Keratinocyte (primary cell): ENCODE measurements at regions not wholly inside any gene's neighbourhood (a gene's known extent, or its start where the extent isn't known, plus 50 kb on each side); places are given as distances from the start of the nearest gene placed in this dataset.

Experiments used
- DNase-seq: peaks from one replicate; pipeline ENCODE4 v3.0.0-alpha.2; 2011; ENCODE audit warnings: low read depth, missing footprints, low spot score
- FAIRE-seq: peaks from 2 replicates; lab custom pipeline; 2011; peaks lifted over from hg19 to GRCh38; lab: Jason Lieb, UNC
- H2AFZ ChIP-seq: 2 replicates; pipeline ENCODE4 v1.6.0; 2012; ENCODE audit warnings: low read length, control low read depth, inconsistent platforms; ENCODE audit not compliant: control insufficient read depth
- H3K27ac ChIP-seq: 2 replicates; pipeline ENCODE4 v1.5.1; 2011; ENCODE audit warnings: low read length; ENCODE audit not compliant: control insufficient read depth, insufficient read depth
- H3K27me3 ChIP-seq: 3 replicates; pipeline ENCODE4 v1.6.0; 2011; ENCODE audit warnings: low read length; ENCODE audit not compliant: control insufficient read depth, insufficient read depth; ENCODE audit errors: extremely low read depth
- H3K36me3 ChIP-seq, 2 experiments: 2 replicates in 1 of 2; 3 replicates in 1 of 2; pipeline ENCODE4 v1.5.1; 2011; ENCODE audit warnings: low read length in 2 of 2, mild to moderate bottlenecking in 1 of 2; ENCODE audit not compliant: control insufficient read depth in 2 of 2, insufficient read depth in 2 of 2; ENCODE audit errors: extremely low read depth in 1 of 2
- H3K4me1 ChIP-seq: 3 replicates; pipeline ENCODE4 v1.5.1; 2011; ENCODE audit warnings: low read length; ENCODE audit not compliant: control insufficient read depth, insufficient read depth; ENCODE audit errors: extremely low read depth
- H3K4me2 ChIP-seq: 3 replicates; pipeline ENCODE4 v1.6.0; 2011; ENCODE audit warnings: low read depth, low read length; ENCODE audit not compliant: control insufficient read depth, insufficient read depth; ENCODE audit errors: extremely low read depth
- H3K4me3 ChIP-seq, 3 experiments: fragments of 200-600 bp in 1 of 3; sonication (generic) in 1 of 3; 2 replicates in 2 of 3; 3 replicates in 1 of 3; pipeline ENCODE4 v1.5.1; 2011 to 2016; ENCODE audit warnings: low read length in 3 of 3, mild to moderate bottlenecking in 3 of 3, control low read depth in 2 of 3, inconsistent platforms in 1 of 3, low read depth in 1 of 3, mixed read lengths in 1 of 3, mixed run types in 1 of 3, moderate library complexity in 1 of 3; ENCODE audit not compliant: control insufficient read depth in 2 of 3, insufficient read depth in 2 of 3; ENCODE audit errors: extremely low read depth in 1 of 3
- H3K79me2 ChIP-seq: 2 replicates; pipeline ENCODE4 v1.6.0; 2012; ENCODE audit warnings: low read length; ENCODE audit not compliant: control insufficient read depth, insufficient read depth
- H3K9ac ChIP-seq: 3 replicates; pipeline ENCODE4 v1.6.0; 2011; ENCODE audit warnings: low read length; ENCODE audit not compliant: control insufficient read depth, insufficient read depth; ENCODE audit errors: extremely low read depth
- H3K9me1 ChIP-seq: 3 replicates; pipeline ENCODE4 v1.6.0; 2011; ENCODE audit warnings: low read length; ENCODE audit not compliant: control insufficient read depth, insufficient read depth; ENCODE audit errors: extremely low read depth
- H3K9me3 ChIP-seq: 2 replicates; pipeline ENCODE4 v1.5.1; 2012; ENCODE audit warnings: low read depth, low read length; ENCODE audit not compliant: control insufficient read depth
- H4K20me1 ChIP-seq: 3 replicates; pipeline ENCODE4 v1.6.0; 2011; ENCODE audit warnings: low read length; ENCODE audit not compliant: control insufficient read depth, insufficient read depth; ENCODE audit errors: extremely low read depth
- EZH2 ChIP-seq: IDR thresholded peaks from one replicate; pipeline ENCODE4 v1.6.1; 2012; ENCODE audit warnings: inconsistent platforms, mild to moderate bottlenecking, low read length, moderate library complexity
- dilution Hi-C: fragments of 300-500 bp; cut with MboI; formaldehyde crosslinking; loops from one replicate; pipeline ENCODE4 v1.7.0; 2020; ENCODE audit warnings: low sequenced_read_pairs; ENCODE audit not compliant: extremely low pct_ligation_motif_present
- TF ChIP-seq, protein P1 (sequence below), 3 experiments: IDR thresholded peaks in 1 of 3; conservative IDR thresholded peaks in 1 of 3; optimal IDR thresholded peaks in 1 of 3; 2 replicates in 2 of 3; 3 replicates in 1 of 3; pipeline versions ENCODE3 to v1.5.1; 2011; ENCODE audit warnings: low read length in 3 of 3, mild to moderate bottlenecking in 3 of 3, moderate library complexity in 2 of 3, control low read depth in 1 of 3, inconsistent platforms in 1 of 3; ENCODE audit not compliant: insufficient read depth in 2 of 3; ENCODE audit errors: extremely low read depth in 1 of 3

GRCh38 chr2:226256237-226256636, 543.4 kb downstream of the IRS1 start:
- Histone ChIP-seq H4K20me1 (no peaks in the 10 kb centered on the region), H3K36me3 (no peaks in the 10 kb centered on the region), H3K9ac (no peak overlapping the region), H3K4me1 (no peaks in the 10 kb centered on the region), H3K9me3 (no peaks in the 10 kb centered on the region), H3K4me3 (no peak overlapping the region), H3K79me2 (no peaks in the 10 kb centered on the region), H3K27me3 (no peaks in the 10 kb centered on the region), H3K4me2 (no peak overlapping the region), H2AFZ (no peak overlapping the region), H3K9me1 (no peaks in the 10 kb centered on the region), H3K27ac (no peak overlapping the region)
- TF ChIP-seq, protein P1, sequence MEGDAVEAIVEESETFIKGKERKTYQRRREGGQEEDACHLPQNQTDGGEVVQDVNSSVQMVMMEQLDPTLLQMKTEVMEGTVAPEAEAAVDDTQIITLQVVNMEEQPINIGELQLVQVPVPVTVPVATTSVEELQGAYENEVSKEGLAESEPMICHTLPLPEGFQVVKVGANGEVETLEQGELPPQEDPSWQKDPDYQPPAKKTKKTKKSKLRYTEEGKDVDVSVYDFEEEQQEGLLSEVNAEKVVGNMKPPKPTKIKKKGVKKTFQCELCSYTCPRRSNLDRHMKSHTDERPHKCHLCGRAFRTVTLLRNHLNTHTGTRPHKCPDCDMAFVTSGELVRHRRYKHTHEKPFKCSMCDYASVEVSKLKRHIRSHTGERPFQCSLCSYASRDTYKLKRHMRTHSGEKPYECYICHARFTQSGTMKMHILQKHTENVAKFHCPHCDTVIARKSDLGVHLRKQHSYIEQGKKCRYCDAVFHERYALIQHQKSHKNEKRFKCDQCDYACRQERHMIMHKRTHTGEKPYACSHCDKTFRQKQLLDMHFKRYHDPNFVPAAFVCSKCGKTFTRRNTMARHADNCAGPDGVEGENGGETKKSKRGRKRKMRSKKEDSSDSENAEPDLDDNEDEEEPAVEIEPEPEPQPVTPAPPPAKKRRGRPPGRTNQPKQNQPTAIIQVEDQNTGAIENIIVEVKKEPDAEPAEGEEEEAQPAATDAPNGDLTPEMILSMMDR (optimal IDR thresholded peaks at IDR 0.05 in 1 of 3, IDR thresholded peaks at IDR 0.05 in 1 of 3, conservative IDR thresholded peaks at IDR 0.05 in 1 of 3; ENCODE audit: extremely low read depth in 1 of 3, insufficient read depth in 2 of 3, low read length in 3 of 3) = no peak
- TF ChIP-seq EZH2 = no peak
- DNase-seq (no peak), FAIRE-seq (no peak)
- dilution Hi-C loops = no loop called here

DNA sequence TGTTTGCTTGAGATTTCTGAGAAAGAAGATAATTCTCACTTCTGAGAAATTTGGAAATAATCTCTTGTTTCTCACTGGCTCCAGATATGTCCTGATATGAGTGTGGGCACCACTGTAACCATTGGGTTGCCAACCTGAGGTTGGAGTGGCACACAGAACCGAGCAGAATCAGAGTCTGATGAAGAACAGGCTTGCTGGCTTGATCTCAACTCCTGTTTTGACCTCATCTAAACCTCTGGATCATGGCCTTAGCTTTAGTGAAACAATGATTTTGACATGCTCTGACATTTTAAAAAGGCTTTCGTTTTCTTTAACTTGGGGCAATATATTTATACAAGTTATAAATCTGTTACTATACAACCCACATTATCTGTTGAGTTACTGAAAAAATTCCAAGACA, 548.0 kb downstream of the IRS1 start:
- dilution Hi-C loops = no loop called here
- H3K9me1 ChIP-seq = no peaks in the 10 kb centered on the region
- H3K27ac ChIP-seq = no peak overlapping the region
- H2AFZ ChIP-seq = no peak overlapping the region
- no peak overlapping the region for H3K9ac ChIP-seq
- H3K4me3 ChIP-seq = no peak overlapping the region
- no peaks in the 10 kb centered on the region for H3K27me3 ChIP-seq
- no peaks in the 10 kb centered on the region for H3K79me2 ChIP-seq
- H3K4me2 ChIP-seq = no peak overlapping the region
- TF ChIP-seq EZH2 = no peak
- TF ChIP-seq, protein P1 (optimal IDR thresholded peaks at IDR 0.05 in 1 of 3, IDR thresholded peaks at IDR 0.05 in 1 of 3, conservative IDR thresholded peaks at IDR 0.05 in 1 of 3; ENCODE audit: extremely low read depth in 1 of 3, insufficient read depth in 2 of 3, low read length in 3 of 3) = no peak
- no peaks in the 10 kb centered on the region for H3K9me3 ChIP-seq
- FAIRE-seq (no peak), DNase-seq (no peak)
- H3K36me3 ChIP-seq = no peaks in the 10 kb centered on the region
- H3K4me1 ChIP-seq = peaks cover 8% of the 10 kb centered on the region
- no peaks in the 10 kb centered on the region for H4K20me1 ChIP-seq
